Chondrocyte (in vitro differentiated cells): ENCODE measurements at regions not wholly inside any gene's neighbourhood (a gene's known extent, or its start where the extent isn't known, plus 50 kb on each side); places are given as distances from the start of the nearest gene placed in this dataset.
"Not testable (repeated sequence)": the region's sequence is repeated elsewhere in the genome, so short reads cannot be mapped to it uniquely, and the experiment has no call there.

Experiments used
- DNase-seq: peaks from one replicate; pipeline ENCODE4 v3.0.0; 2021; ENCODE audit warnings: mixed read lengths, low spot score
- H3K27ac Mint-ChIP-seq: one replicate; pipeline ENCODE4 v1.8.0; 2021; ENCODE audit warnings: mild to moderate bottlenecking, moderate library complexity, mixed read lengths; ENCODE audit not compliant: unreplicated experiment
- H3K27me3 Mint-ChIP-seq: 2 replicates; pipeline ENCODE4 v1.8.0; 2021; ENCODE audit warnings: low read depth, mixed read lengths
- H3K36me3 Mint-ChIP-seq: 2 replicates; pipeline ENCODE4 v1.8.0; 2021; ENCODE audit warnings: low read depth, mixed read lengths
- H3K4me1 Mint-ChIP-seq: 2 replicates; pipeline ENCODE4 v1.8.0; 2021; ENCODE audit warnings: low read depth, mild to moderate bottlenecking, mixed read lengths
- H3K4me3 Mint-ChIP-seq: one replicate; pipeline ENCODE4 v1.8.0; 2021; ENCODE audit warnings: mild to moderate bottlenecking, moderate library complexity, mixed read lengths; ENCODE audit not compliant: unreplicated experiment
- H3K9me3 Mint-ChIP-seq: 2 replicates; pipeline ENCODE4 v1.8.0; 2021; ENCODE audit warnings: low read depth, mixed read lengths
- CTCF ChIP-seq: fragments of 200-600 bp; sonication (generic); IDR thresholded peaks from 2 replicates; pipeline ENCODE4 v1.5.0; 2021; ENCODE audit warnings: antibody characterized with exemption, mild to moderate bottlenecking, moderate library complexity

GRCh38 chr20:5400164-5400762, 83.5 kb upstream of the PROKR2 start:
- H3K27ac Mint-ChIP-seq: no peak overlapping the region
- H3K9me3 Mint-ChIP-seq: peaks cover 19% of the 10 kb centered on the region
- no peak overlapping the region for H3K4me3 Mint-ChIP-seq
- no peak for DNase-seq
- no peaks in the 10 kb centered on the region for H3K4me1 Mint-ChIP-seq
- TF ChIP-seq CTCF: no peak
- no peaks in the 10 kb centered on the region for H3K27me3 Mint-ChIP-seq
- H3K36me3 Mint-ChIP-seq: no peaks in the 10 kb centered on the region

DNA sequence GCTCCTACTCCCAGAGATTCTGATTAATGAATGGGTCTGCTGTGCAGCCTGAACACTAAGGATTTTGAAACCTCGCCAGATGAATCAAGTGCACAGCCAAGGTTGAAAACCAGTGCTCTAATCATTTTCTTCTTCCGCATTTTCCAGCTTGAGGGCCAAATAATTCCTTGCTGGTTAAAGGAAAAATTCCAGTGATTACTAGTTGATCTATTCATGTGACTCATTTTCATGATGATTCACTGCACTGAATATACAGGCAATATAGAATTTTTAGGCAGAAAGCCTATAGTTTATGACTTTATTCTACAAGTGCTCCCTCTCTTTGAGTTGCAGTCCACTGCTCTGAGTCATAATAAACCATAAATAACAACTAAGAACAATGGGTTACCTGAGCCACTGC, 80.6 kb upstream of the PROKR2 start:
- H3K9me3 Mint-ChIP-seq: peaks cover 8% of the 10 kb centered on the region
- no peak for DNase-seq
- H3K27ac Mint-ChIP-seq: no peak overlapping the region
- TF ChIP-seq CTCF: no peak
- H3K36me3 Mint-ChIP-seq: no peaks in the 10 kb centered on the region
- H3K27me3 Mint-ChIP-seq: peaks cover 2% of the 10 kb centered on the region
- H3K4me1 Mint-ChIP-seq: no peaks in the 10 kb centered on the region
- H3K4me3 Mint-ChIP-seq: no peak overlapping the region

DNA sequence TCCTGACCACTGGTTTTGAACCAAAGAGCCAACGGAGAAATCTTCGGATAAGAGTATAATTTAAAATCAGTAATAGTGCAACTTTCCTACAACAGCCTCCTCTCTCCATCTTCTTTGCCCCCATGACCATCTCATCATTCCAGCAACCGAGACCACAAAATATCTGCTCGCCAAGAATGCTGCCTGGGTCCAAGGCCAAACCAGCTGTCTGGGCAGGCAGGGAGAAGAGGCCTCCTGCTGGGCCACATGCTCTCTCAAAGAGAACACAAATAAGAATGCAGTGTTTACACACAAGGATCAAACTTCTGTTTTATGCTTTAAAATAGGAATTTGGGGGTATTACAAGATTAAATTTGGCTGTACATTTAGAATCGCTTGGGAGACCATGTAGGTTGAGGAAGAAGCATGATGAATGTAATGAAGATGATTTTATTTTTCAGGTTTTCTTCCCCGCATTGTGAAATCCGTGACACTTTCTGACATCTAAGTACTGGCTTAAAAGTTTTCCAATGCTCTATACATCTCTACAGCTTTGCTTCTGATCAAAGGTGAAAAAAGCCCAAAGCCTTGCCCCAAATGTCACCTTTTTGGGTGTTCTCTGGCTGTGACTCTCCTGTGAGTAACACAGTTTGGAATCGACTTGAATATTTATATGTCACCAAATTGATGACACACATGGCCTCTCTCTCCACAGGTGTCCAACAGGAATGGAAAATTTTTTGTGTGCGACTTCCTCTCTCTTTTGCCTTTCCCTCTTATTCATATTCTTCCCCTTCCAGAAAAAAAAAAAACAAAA, 79.4 kb upstream of the PROKR2 start:
- Mint-ChIP-seq H3K36me3 (no peaks in the 10 kb centered on the region), H3K9me3 (peaks cover 8% of the 10 kb centered on the region), H3K27me3 (peaks cover 4% of the 10 kb centered on the region), H3K4me1 (no peaks in the 10 kb centered on the region), H3K4me3 (no peak overlapping the region), H3K27ac (no peak overlapping the region)
- DNase-seq: no peak
- TF ChIP-seq CTCF: no peak

- Mint-ChIP-seq H3K27me3 (peaks cover 14% of the 10 kb centered on the region), H3K36me3 (no peaks in the 10 kb centered on the region), H3K4me1 (no peaks in the 10 kb centered on the region), H3K9me3 (no peaks in the 10 kb centered on the region), H3K27ac (no peak overlapping the region), H3K4me3 (no peak overlapping the region)
- DNase-seq: no peak
- TF ChIP-seq CTCF: no peak
Measured at GRCh38 chr20:5393218-5393870, 76.6 kb upstream of the PROKR2 start.

DNA sequence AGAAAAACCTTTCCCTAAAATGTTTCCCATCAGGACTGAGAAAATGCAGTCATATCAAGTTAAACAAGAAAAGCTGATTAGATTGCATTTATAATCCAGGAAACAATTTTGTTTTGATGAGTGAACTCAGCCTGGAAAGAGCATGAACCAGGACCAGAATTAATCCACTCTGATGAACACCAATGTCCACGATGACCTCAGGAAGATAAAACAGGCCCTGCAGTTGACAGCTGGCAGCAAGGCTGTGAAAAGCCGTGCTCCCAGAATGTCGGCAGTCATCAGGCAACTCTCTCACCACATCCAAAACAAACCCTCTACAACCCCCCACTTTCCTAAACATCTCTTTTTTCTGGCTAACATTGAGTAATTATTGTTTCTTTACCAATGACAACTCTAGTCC, 74.0 kb upstream of the PROKR2 start:
- Mint-ChIP-seq H3K36me3 (no peaks in the 10 kb centered on the region), H3K27me3 (peaks cover 14% of the 10 kb centered on the region), H3K27ac (no peak overlapping the region), H3K4me3 (no peak overlapping the region), H3K4me1 (no peaks in the 10 kb centered on the region), H3K9me3 (no peaks in the 10 kb centered on the region)
- TF ChIP-seq CTCF: no peak
- no peak for DNase-seq

- H3K36me3 Mint-ChIP-seq, H3K4me1 Mint-ChIP-seq, H3K4me3 Mint-ChIP-seq, DNase-seq, H3K27ac Mint-ChIP-seq: not testable (repeated sequence)
- Mint-ChIP-seq H3K27me3 (peaks cover 12% of the 10 kb centered on the region), H3K9me3 (peaks cover 11% of the 10 kb centered on the region)
Measured at GRCh38 chr20:5386846-5387245, 70.1 kb upstream of the PROKR2 start.

- not testable (repeated sequence) for H3K36me3 Mint-ChIP-seq, H3K27me3 Mint-ChIP-seq, DNase-seq, H3K4me3 Mint-ChIP-seq, H3K4me1 Mint-ChIP-seq, H3K27ac Mint-ChIP-seq
- H3K9me3 Mint-ChIP-seq: peaks cover 11% of the 10 kb centered on the region
Measured at GRCh38 chr20:5381527-5381926, 64.8 kb upstream of the PROKR2 start.
